Fibroblast of lung (primary cell): ENCODE measurements at regions not wholly inside any gene's neighbourhood (a gene's known extent, or its start where the extent isn't known, plus 50 kb on each side); places are given as distances from the start of the nearest gene placed in this dataset.

Source experiments
- DNase-seq, 2 donors: peaks; one replicate each; pipeline versions ENCODE4 v3.0.0 to v3.0.0-alpha.2; 2010; ENCODE audit warnings: low read depth in 2 of 2
- H2AFZ ChIP-seq: 2 replicates; pipeline ENCODE4 v1.5.1; 2012; ENCODE audit warnings: low read length, control low read depth, inconsistent platforms
- H3K27ac ChIP-seq: 2 replicates; pipeline ENCODE4 v1.5.1; 2011; ENCODE audit warnings: low read length, control low read depth; ENCODE audit not compliant: insufficient read depth
- H3K27me3 ChIP-seq: 2 replicates; pipeline ENCODE4 v1.5.1; 2011; ENCODE audit warnings: mild to moderate bottlenecking, low read length; ENCODE audit not compliant: control insufficient read depth, insufficient read depth
- H3K36me3 ChIP-seq: 2 replicates; pipeline ENCODE4 v1.5.1; 2011; ENCODE audit warnings: low read length; ENCODE audit not compliant: control insufficient read depth, insufficient read depth
- H3K4me1 ChIP-seq: 2 replicates; pipeline ENCODE4 v1.5.1; 2011; ENCODE audit warnings: low read length; ENCODE audit not compliant: control insufficient read depth, insufficient read depth; ENCODE audit errors: extremely low read depth
- H3K4me2 ChIP-seq: 2 replicates; pipeline ENCODE4 v1.5.1; 2011; ENCODE audit warnings: low read length, control low read depth; ENCODE audit not compliant: insufficient read depth; ENCODE audit errors: extremely low read depth
- H3K4me3 ChIP-seq, 4 experiments: fragments of 200-600 bp in 1 of 4; sonication (generic) in 1 of 4; replicated peaks in 1 of 4; 2 replicates each; pipeline ENCODE4 v1.5.1; 2011 to 2016; ENCODE audit warnings: low read length in 4 of 4, low read depth in 3 of 4, mild to moderate bottlenecking in 3 of 4, control low read depth in 2 of 4, inconsistent platforms in 1 of 4, mixed read lengths in 1 of 4; ENCODE audit not compliant: insufficient read depth in 1 of 4; ENCODE audit errors: control extremely low read depth in 1 of 4
- H3K79me2 ChIP-seq: 2 replicates; pipeline ENCODE4 v1.5.1; 2012; ENCODE audit warnings: mild to moderate bottlenecking, low read length, inconsistent platforms; ENCODE audit not compliant: control insufficient read depth, insufficient read depth
- H3K9ac ChIP-seq: 2 replicates; pipeline ENCODE4 v1.5.1; 2011; ENCODE audit warnings: mild to moderate bottlenecking, low read length, control low read depth; ENCODE audit not compliant: insufficient read depth
- H3K9me3 ChIP-seq: 2 replicates; pipeline ENCODE4 v1.5.1; 2012; ENCODE audit warnings: low read depth, low read length; ENCODE audit not compliant: control insufficient read depth, insufficient read depth
- H4K20me1 ChIP-seq: 2 replicates; pipeline ENCODE4 v1.5.1; 2011; ENCODE audit warnings: low read length; ENCODE audit not compliant: control insufficient read depth, insufficient read depth; ENCODE audit errors: extremely low read depth
- EZH2 ChIP-seq: IDR thresholded peaks from 2 replicates; pipeline ENCODE4 v1.5.1; 2012; ENCODE audit warnings: low read length, control low read depth, mild to moderate bottlenecking; ENCODE audit errors: missing control alignments
- TF ChIP-seq, protein P1 (sequence below), 2 donors: IDR thresholded peaks in 1 of 2; conservative IDR thresholded peaks in 1 of 2; 1 replicate in 1 of 2; 2 replicates in 1 of 2; pipeline ENCODE4 v1.5.1; 2011 to 2012; ENCODE audit warnings: low read length in 2 of 2, control low read depth in 1 of 2, inconsistent platforms in 1 of 2, low read depth in 1 of 2, mild to moderate bottlenecking in 1 of 2

DNA sequence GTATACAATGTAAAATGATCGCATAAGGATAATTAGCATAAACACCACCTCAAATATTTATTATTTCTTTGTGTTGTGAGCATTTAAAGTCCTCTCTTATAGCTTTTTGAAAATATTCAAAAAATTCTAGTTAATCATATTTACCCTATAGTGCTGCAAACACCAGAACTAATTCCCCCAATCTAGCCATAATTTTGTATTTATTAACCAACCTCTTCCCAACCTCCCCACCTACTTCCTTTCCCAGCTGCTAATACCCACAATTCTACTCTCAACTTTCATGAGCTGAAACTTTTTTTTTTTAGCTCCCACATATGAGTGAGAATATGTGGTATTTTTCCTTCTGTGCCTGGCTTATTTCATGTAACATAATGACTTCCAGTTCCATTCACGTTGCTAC is 317.8 kb upstream of the ATP10B start:
- no peak overlapping the region for H3K4me3 ChIP-seq
- H3K4me2 ChIP-seq = no peak overlapping the region
- H3K4me1 ChIP-seq = no peaks in the 10 kb centered on the region
- H3K9ac ChIP-seq = no peak overlapping the region
- no peaks in the 10 kb centered on the region for H3K36me3 ChIP-seq
- DNase-seq = no peak
- H3K79me2 ChIP-seq = no peaks in the 10 kb centered on the region
- H3K9me3 ChIP-seq = no peaks in the 10 kb centered on the region
- H2AFZ ChIP-seq = no peak overlapping the region
- H4K20me1 ChIP-seq = no peaks in the 10 kb centered on the region
- TF ChIP-seq EZH2 = no peak
- TF ChIP-seq, protein P1, sequence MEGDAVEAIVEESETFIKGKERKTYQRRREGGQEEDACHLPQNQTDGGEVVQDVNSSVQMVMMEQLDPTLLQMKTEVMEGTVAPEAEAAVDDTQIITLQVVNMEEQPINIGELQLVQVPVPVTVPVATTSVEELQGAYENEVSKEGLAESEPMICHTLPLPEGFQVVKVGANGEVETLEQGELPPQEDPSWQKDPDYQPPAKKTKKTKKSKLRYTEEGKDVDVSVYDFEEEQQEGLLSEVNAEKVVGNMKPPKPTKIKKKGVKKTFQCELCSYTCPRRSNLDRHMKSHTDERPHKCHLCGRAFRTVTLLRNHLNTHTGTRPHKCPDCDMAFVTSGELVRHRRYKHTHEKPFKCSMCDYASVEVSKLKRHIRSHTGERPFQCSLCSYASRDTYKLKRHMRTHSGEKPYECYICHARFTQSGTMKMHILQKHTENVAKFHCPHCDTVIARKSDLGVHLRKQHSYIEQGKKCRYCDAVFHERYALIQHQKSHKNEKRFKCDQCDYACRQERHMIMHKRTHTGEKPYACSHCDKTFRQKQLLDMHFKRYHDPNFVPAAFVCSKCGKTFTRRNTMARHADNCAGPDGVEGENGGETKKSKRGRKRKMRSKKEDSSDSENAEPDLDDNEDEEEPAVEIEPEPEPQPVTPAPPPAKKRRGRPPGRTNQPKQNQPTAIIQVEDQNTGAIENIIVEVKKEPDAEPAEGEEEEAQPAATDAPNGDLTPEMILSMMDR (conservative IDR thresholded peaks at IDR 0.05 in 1 of 2, IDR thresholded peaks at IDR 0.05 in 1 of 2; ENCODE audit: low read depth in 1 of 2, low read length in 2 of 2) = no peak
- H3K27ac ChIP-seq = no peak overlapping the region
- H3K27me3 ChIP-seq = no peaks in the 10 kb centered on the region

DNA sequence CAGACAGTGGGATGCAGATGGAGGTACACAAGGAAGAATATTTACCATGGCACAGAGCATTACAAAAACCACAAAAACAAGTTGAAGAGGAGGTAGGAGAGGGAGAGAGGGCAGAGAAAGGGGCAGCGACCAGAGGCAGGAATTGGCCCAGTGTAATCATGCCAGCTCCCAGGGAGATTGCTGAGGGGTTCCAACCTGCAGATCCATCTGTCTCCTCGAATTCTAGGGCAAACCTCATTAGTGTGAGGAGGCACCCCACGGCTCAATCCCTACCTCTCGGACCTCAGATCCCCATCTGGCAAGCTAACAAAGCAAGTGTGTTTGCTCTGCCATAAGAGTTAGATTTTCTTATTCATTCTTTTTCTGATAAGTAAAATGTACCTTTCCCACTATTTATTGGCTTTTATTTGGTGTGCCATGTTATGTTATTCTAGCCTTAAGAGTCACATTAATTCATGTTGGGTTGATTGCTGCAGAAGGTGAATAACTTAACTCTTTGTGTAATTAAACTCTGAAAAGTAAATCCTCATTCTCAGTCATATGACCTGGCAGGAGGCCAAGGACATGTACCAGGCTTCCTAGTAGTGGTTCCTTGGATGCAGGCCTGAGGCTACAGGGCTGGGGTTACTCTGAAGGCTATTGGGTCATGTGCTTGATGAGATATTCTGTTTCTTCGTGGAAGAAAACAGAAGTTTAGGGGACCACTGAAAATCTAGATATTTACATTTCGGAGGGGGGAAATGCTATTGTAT is 315.2 kb upstream of the ATP10B start:
- Histone ChIP-seq H3K4me1 (no peaks in the 10 kb centered on the region), H3K27ac (no peak overlapping the region), H3K4me3 (no peak overlapping the region), H4K20me1 (no peaks in the 10 kb centered on the region), H3K9ac (no peak overlapping the region), H3K79me2 (no peaks in the 10 kb centered on the region), H3K36me3 (no peaks in the 10 kb centered on the region), H3K27me3 (no peaks in the 10 kb centered on the region), H2AFZ (no peak overlapping the region), H3K9me3 (no peaks in the 10 kb centered on the region), H3K4me2 (no peak overlapping the region)
- no peak for TF ChIP-seq EZH2
- TF ChIP-seq, protein P1 (conservative IDR thresholded peaks at IDR 0.05 in 1 of 2, IDR thresholded peaks at IDR 0.05 in 1 of 2; ENCODE audit: low read depth in 1 of 2, low read length in 2 of 2) = no peak
- DNase-seq = no peak

DNA sequence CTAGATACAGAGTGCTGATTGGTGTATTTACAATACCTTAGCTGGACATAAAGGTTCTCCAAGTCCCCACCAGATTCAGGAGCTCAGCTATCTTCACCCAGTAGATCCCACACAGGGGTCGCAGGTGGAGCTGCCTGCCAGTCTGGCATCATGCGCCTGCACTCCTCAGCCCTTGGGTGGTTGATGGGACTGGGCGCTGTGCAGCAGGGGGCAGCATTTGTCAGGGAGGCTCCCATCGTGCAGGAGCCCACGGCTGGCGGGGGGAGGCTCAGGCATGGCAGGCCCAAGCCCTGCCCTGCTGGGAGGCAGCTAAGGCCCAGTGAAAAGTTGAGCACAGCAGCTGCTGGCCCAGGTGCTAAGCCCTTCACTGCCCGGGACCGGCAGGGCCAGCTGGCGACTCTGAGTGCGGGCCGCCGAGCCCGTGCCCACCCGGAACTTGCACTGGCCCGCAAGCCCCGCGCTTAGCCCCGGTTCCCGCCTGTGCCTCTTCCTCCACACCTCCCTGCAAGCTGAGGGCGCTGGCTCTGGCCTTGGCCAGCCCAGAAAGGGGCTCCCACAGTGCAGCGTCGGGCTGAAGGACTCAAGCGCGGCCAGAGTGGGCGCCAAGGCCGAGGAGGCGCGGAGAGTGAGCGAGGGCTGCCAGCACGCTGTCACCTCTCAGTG is 314.1 kb upstream of the ATP10B start:
- H3K27me3 ChIP-seq = no peaks in the 10 kb centered on the region
- H3K79me2 ChIP-seq = no peaks in the 10 kb centered on the region
- H3K4me2 ChIP-seq = no peak overlapping the region
- no peaks in the 10 kb centered on the region for H3K4me1 ChIP-seq
- no peaks in the 10 kb centered on the region for H4K20me1 ChIP-seq
- H3K27ac ChIP-seq = no peak overlapping the region
- no peaks in the 10 kb centered on the region for H3K36me3 ChIP-seq
- H3K4me3 ChIP-seq = no peak overlapping the region
- DNase-seq = no peak
- H3K9me3 ChIP-seq = no peaks in the 10 kb centered on the region
- H3K9ac ChIP-seq = no peak overlapping the region
- no peak overlapping the region for H2AFZ ChIP-seq
- TF ChIP-seq, protein P1 (conservative IDR thresholded peaks at IDR 0.05 in 1 of 2, IDR thresholded peaks at IDR 0.05 in 1 of 2; ENCODE audit: low read depth in 1 of 2, low read length in 2 of 2) = no peak
- TF ChIP-seq EZH2 = no peak
